Parathyroid adenoma (tissue), 2 donors: ENCODE measurements at regions not wholly inside any gene's neighbourhood (a gene's known extent, or its start where the extent isn't known, plus 50 kb on each side); places are given as distances from the start of the nearest gene placed in this dataset.

Experiments
- H2AFZ ChIP-seq: fragments of 300-600 bp; sonication (generic); one replicate; pipeline ENCODE4 v1.7.0; 2017; ENCODE audit warnings: antibody characterized with exemption, mild to moderate bottlenecking
- H3K27ac ChIP-seq: fragments of 300-600 bp; sonication (generic); one replicate; pipeline ENCODE4 v1.7.0; 2017
- H3K27me3 ChIP-seq: fragments of 300-600 bp; sonication (generic); one replicate; pipeline ENCODE4 v1.7.0; 2017; ENCODE audit warnings: low read length; ENCODE audit not compliant: control insufficient read depth, insufficient read depth
- H3K36me3 ChIP-seq: fragments of 300-600 bp; sonication (generic); one replicate; pipeline ENCODE4 v1.7.0; 2017; ENCODE audit warnings: low read length; ENCODE audit not compliant: control insufficient read depth, insufficient read depth
- H3K4me1 ChIP-seq: fragments of 300-600 bp; sonication (generic); one replicate; pipeline ENCODE4 v1.7.0; 2017; ENCODE audit warnings: control low read depth
- H3K4me2 ChIP-seq: fragments of 300-600 bp; sonication (generic); one replicate; pipeline ENCODE4 v1.7.0; 2017; ENCODE audit warnings: low read length
- H3K4me3 ChIP-seq: fragments of 300-600 bp; sonication (generic); one replicate; pipeline ENCODE4 v1.7.0; 2017; ENCODE audit warnings: low read depth, low read length
- H3K79me2 ChIP-seq: fragments of 300-600 bp; sonication (generic); one replicate; pipeline ENCODE4 v1.7.0; 2017; ENCODE audit warnings: control low read depth
- H3K9ac ChIP-seq: fragments of 300-600 bp; sonication (generic); one replicate; pipeline ENCODE4 v1.7.0; 2017; ENCODE audit warnings: mild to moderate bottlenecking
- H3K9me3 ChIP-seq: fragments of 300-600 bp; sonication (generic); one replicate; pipeline ENCODE4 v1.7.0; 2017; ENCODE audit warnings: low read length; ENCODE audit not compliant: control insufficient read depth
- TF ChIP-seq, protein P1 (sequence below): fragments of 300-600 bp; sonication (generic); IDR thresholded peaks from one replicate; pipeline ENCODE4 v1.7.0; 2017; ENCODE audit warnings: antibody characterized with exemption, mild to moderate bottlenecking
- donor health status: primary hyperparathyroidism.

DNA sequence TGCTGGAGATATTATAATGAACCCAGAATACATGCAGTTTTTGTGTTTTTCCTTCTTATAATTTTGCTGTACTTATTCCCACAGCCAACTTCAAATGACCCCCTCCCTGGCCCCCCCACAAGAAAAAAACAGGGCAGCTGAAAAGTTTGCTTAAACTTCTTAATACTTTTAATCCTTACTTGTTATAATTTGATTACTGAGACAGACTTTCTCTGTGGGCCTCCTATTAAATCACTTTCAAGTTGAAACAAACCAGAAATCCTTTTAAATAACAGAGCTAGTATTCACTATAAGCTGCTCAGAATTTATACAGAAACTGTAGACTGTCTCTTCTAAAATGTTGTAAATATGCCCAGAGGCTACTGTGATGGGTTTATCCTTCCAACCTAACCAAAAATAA, 106.3 kb downstream of the CENPW start:
- Histone ChIP-seq H3K9ac (no peak overlapping the region), H3K9me3 (no peaks in the 10 kb centered on the region), H3K4me2 (no peak overlapping the region), H3K27ac (no peak overlapping the region), H3K27me3 (no peaks in the 10 kb centered on the region), H3K36me3 (no peaks in the 10 kb centered on the region), H3K4me3 (no peak overlapping the region), H3K79me2 (no peaks in the 10 kb centered on the region), H2AFZ (no peak overlapping the region), H3K4me1 (no peaks in the 10 kb centered on the region)
- TF ChIP-seq, protein P1, sequence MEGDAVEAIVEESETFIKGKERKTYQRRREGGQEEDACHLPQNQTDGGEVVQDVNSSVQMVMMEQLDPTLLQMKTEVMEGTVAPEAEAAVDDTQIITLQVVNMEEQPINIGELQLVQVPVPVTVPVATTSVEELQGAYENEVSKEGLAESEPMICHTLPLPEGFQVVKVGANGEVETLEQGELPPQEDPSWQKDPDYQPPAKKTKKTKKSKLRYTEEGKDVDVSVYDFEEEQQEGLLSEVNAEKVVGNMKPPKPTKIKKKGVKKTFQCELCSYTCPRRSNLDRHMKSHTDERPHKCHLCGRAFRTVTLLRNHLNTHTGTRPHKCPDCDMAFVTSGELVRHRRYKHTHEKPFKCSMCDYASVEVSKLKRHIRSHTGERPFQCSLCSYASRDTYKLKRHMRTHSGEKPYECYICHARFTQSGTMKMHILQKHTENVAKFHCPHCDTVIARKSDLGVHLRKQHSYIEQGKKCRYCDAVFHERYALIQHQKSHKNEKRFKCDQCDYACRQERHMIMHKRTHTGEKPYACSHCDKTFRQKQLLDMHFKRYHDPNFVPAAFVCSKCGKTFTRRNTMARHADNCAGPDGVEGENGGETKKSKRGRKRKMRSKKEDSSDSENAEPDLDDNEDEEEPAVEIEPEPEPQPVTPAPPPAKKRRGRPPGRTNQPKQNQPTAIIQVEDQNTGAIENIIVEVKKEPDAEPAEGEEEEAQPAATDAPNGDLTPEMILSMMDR, result no peak

DNA sequence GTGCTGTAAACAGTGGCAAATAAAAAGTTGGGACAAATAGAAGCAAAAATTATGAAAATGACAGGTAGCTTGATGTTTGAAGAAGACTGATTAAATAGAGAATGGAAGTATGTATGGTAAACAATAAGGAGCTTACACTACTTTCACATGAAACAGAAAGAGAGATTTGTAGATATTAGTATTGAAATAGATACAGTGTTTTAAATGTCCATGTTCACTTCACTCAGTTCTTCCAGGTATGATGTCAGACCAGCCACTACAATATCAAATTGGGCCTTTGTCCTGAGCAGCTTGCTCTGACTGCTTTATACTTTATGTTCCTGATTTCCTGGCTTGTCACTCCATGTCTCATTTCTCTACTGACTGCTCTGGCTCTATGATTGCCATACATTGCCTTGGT, 107.5 kb downstream of the CENPW start:
- Histone ChIP-seq H3K27me3 (no peaks in the 10 kb centered on the region), H3K9me3 (no peaks in the 10 kb centered on the region), H3K4me1 (no peaks in the 10 kb centered on the region), H3K9ac (no peak overlapping the region), H3K79me2 (no peaks in the 10 kb centered on the region), H3K4me3 (no peak overlapping the region), H2AFZ (no peak overlapping the region), H3K27ac (no peak overlapping the region), H3K36me3 (no peaks in the 10 kb centered on the region), H3K4me2 (no peak overlapping the region)
- TF ChIP-seq, protein P1, result no peak

DNA sequence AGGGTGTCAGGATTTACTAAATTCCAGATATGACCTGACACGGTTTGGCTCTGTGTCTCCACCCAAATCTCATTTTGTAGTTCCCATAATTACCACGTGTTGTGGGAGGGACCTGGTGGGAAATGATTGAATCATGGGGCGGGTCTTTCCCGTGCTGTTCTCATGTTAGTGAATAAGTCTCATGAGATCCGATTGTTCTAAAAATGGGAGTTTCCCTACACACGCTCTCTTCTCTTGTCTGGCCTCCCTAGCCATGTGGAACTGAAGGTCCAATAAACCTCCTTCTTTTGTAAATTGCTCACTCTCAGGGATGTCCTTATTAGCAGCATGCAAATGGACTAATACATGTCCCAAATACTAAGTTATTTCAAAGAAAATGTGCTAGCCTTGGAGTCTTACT, 121.1 kb downstream of the CENPW start:
- Histone ChIP-seq H3K4me1 (no peaks in the 10 kb centered on the region), H3K4me2 (no peak overlapping the region), H3K4me3 (no peak overlapping the region), H3K36me3 (no peaks in the 10 kb centered on the region), H3K27me3 (no peaks in the 10 kb centered on the region), H2AFZ (no peak overlapping the region), H3K9me3 (peaks cover 4% of the 10 kb centered on the region), H3K27ac (no peak overlapping the region), H3K9ac (no peak overlapping the region), H3K79me2 (no peaks in the 10 kb centered on the region)
- TF ChIP-seq, protein P1, result no peak

DNA sequence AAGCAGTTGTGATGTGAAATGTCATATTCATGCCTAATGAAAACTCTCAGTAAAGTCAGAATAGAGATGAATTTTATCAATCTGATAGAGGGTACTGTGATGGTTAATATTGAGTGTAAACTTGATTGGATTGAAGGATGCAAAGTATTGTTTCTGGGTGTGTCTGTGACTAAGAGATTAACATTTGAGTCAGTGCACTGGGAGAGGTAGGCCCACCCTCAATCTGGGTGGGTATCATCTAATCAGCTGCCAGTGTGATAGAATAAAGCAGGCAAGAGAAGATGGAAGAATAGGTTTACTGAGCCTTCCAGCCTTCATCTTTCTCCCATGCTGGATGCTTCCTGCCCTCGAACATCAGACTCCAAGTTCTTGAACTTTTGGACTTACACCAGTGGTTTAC, 124.3 kb downstream of the CENPW start:
- H3K4me2 ChIP-seq, result no peak overlapping the region

DNA sequence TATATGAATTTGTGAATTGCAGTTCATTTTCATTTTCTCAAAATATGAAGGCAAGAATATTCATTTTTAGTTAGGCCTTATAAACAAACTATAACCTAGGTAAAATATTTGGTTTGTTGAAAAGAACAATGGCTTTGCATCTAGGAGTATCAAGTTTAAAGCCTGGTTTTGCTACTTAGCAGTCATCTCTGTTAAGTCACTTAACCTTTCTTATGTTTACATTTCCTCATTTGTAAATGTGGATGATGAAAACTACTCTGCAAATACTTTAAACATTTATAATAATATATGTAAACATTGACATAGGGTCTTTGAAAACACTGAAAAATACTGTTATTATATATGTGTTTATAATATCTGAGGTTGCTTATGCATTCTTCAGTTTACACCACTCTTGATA, 135.5 kb downstream of the CENPW start:
- Histone ChIP-seq H3K27ac (no peak overlapping the region), H3K36me3 (no peaks in the 10 kb centered on the region), H3K4me1 (no peaks in the 10 kb centered on the region), H3K9ac (no peak overlapping the region), H2AFZ (no peak overlapping the region), H3K4me3 (no peak overlapping the region), H3K9me3 (no peaks in the 10 kb centered on the region), H3K4me2 (no peak overlapping the region), H3K79me2 (no peaks in the 10 kb centered on the region), H3K27me3 (no peaks in the 10 kb centered on the region)
- TF ChIP-seq, protein P1, result no peak

More for the DNA sequence above, 124.3 kb downstream of the CENPW start:
- Histone ChIP-seq H3K27me3 (no peaks in the 10 kb centered on the region), H2AFZ (no peak overlapping the region), H3K27ac (no peak overlapping the region), H3K9me3 (no peaks in the 10 kb centered on the region), H3K4me1 (no peaks in the 10 kb centered on the region), H3K36me3 (no peaks in the 10 kb centered on the region), H3K4me3 (no peak overlapping the region), H3K9ac (no peak overlapping the region), H3K79me2 (no peaks in the 10 kb centered on the region)
- TF ChIP-seq, protein P1, result no peak
